ENCODE measurements at regions not wholly inside any gene's neighbourhood (a gene's known extent, or its start where the extent isn't known, plus 50 kb on each side); places are given as distances from the start of the nearest gene placed in this dataset.

GRCh38 chrY:16895396-16895795 lies 984.6 kb downstream of the CDY2B start:
- no peaks in the 10 kb centered on the region for H3K36me3 ChIP-seq (ENCODE audit: low read depth, missing control alignments)
- H3K4me1 ChIP-seq, result no peaks in the 10 kb centered on the region
- intact Hi-C loops (cut with DNase I; ENCODE audit: low total_unique reads), result no loop called here
- TF ChIP-seq POLR2A (IDR thresholded peaks at IDR 0.05), result no peak
- no peak for TF ChIP-seq CTCF (IDR thresholded peaks at IDR 0.05)
- H3K9me3 ChIP-seq, result no peaks in the 10 kb centered on the region
- no peak for DNase-seq
- H3K27me3 ChIP-seq, result no peaks in the 10 kb centered on the region
- H3K27ac ChIP-seq, result no peak overlapping the region
- H3K4me3 ChIP-seq, result no peak overlapping the region
- 60 to 77% methylated on average over 6 of the region's 6 CpGs for WGBS, 2 donors

- whole genome bisulfite sequencing, 2 donors, result 67 to 90% methylated on average over 2 of the region's 2 CpGs
- intact Hi-C loops (cut with DNase I; ENCODE audit: low total_unique reads), result no loop called here
- no peaks in the 10 kb centered on the region for H3K4me1 ChIP-seq
Observed at GRCh38 chrY:16887116-16887515, 992.9 kb downstream of the CDY2B start.

GRCh38 chrY:16860676-16861075 lies 1019.3 kb downstream of the CDY2B start:
- Histone ChIP-seq H3K27me3 (no peaks in the 10 kb centered on the region), H3K4me3 (no peak overlapping the region), H3K4me1 (no peaks in the 10 kb centered on the region), H3K9me3 (no peaks in the 10 kb centered on the region), H3K36me3 (ENCODE audit: low read depth, missing control alignments) (no peaks in the 10 kb centered on the region), H3K27ac (no peak overlapping the region)
- TF ChIP-seq CTCF (IDR thresholded peaks at IDR 0.05) (no peak), POLR2A (IDR thresholded peaks at IDR 0.05) (no peak)
- DNase-seq, result peak; percentile 9
- intact Hi-C loops (cut with DNase I; ENCODE audit: low total_unique reads), result no loop called here

More at GRCh38 chrY:16887116-16887515, 992.9 kb downstream of the CDY2B start:
- TF ChIP-seq POLR2A (IDR thresholded peaks at IDR 0.05), result no peak
- TF ChIP-seq CTCF (IDR thresholded peaks at IDR 0.05), result no peak
- H3K9me3 ChIP-seq, result no peaks in the 10 kb centered on the region
- DNase-seq, result peak; percentile 12
- H3K27ac ChIP-seq, result no peak overlapping the region
- H3K4me3 ChIP-seq, result no peak overlapping the region
- no peaks in the 10 kb centered on the region for H3K27me3 ChIP-seq
- H3K36me3 ChIP-seq (ENCODE audit: low read depth, missing control alignments), result no peaks in the 10 kb centered on the region

- Histone ChIP-seq H3K27me3 (no peaks in the 10 kb centered on the region), H3K4me1 (no peaks in the 10 kb centered on the region), H3K4me3 (no peak overlapping the region), H3K9me3 (no peaks in the 10 kb centered on the region), H3K36me3 (ENCODE audit: low read depth, missing control alignments) (no peaks in the 10 kb centered on the region), H3K27ac (no peak overlapping the region)
- no peak for TF ChIP-seq POLR2A (IDR thresholded peaks at IDR 0.05)
- TF ChIP-seq CTCF (IDR thresholded peaks at IDR 0.05), result no peak
- no peak for DNase-seq
- intact Hi-C loops (cut with DNase I; ENCODE audit: low total_unique reads), result no loop called here
Observed at GRCh38 chrY:16841534-16841933, 1038.5 kb downstream of the CDY2B start.

GRCh38 chrY:16835206-16835605 lies 1044.8 kb downstream of the CDY2B start:
- no peaks in the 10 kb centered on the region for H3K36me3 ChIP-seq (ENCODE audit: low read depth, missing control alignments)
- H3K9me3 ChIP-seq, result no peaks in the 10 kb centered on the region
- H3K27ac ChIP-seq, result no peak overlapping the region
- no peak overlapping the region for H3K4me3 ChIP-seq
- DNase-seq, result no peak
- 100% methylated on average over 2 of the region's 2 CpGs for WGBS, 2 donors
- H3K27me3 ChIP-seq, result no peaks in the 10 kb centered on the region
- H3K4me1 ChIP-seq, result no peaks in the 10 kb centered on the region
- intact Hi-C loops (cut with DNase I; ENCODE audit: low total_unique reads), result no loop called here
- TF ChIP-seq POLR2A (IDR thresholded peaks at IDR 0.05), result no peak
- TF ChIP-seq CTCF (IDR thresholded peaks at IDR 0.05), result no peak
